ENCODE measurements at regions not wholly inside any gene's neighbourhood (a gene's known extent, or its start where the extent isn't known, plus 50 kb on each side); places are given as distances from the start of the nearest gene placed in this dataset.

GRCh38 chr6:159099961-159100360 is 55.2 kb upstream of the TAGAP start:
- no peak for DNase-seq (ENCODE audit: low read depth)

GRCh38 chr6:159099276-159099675 is 54.5 kb upstream of the TAGAP start:
- DNase-seq (ENCODE audit: low read depth) = no peak

GRCh38 chr6:159098636-159099106 is 53.9 kb upstream of the TAGAP start:
- peak; percentile 50 for DNase-seq (ENCODE audit: low read depth)

GRCh38 chr6:159097256-159097655 is 52.5 kb upstream of the TAGAP start:
- DNase-seq (ENCODE audit: low read depth) = no peak

GRCh38 chr6:159095616-159096015 is 50.8 kb upstream of the TAGAP start:
- no peak for DNase-seq (ENCODE audit: low read depth)

DNA sequence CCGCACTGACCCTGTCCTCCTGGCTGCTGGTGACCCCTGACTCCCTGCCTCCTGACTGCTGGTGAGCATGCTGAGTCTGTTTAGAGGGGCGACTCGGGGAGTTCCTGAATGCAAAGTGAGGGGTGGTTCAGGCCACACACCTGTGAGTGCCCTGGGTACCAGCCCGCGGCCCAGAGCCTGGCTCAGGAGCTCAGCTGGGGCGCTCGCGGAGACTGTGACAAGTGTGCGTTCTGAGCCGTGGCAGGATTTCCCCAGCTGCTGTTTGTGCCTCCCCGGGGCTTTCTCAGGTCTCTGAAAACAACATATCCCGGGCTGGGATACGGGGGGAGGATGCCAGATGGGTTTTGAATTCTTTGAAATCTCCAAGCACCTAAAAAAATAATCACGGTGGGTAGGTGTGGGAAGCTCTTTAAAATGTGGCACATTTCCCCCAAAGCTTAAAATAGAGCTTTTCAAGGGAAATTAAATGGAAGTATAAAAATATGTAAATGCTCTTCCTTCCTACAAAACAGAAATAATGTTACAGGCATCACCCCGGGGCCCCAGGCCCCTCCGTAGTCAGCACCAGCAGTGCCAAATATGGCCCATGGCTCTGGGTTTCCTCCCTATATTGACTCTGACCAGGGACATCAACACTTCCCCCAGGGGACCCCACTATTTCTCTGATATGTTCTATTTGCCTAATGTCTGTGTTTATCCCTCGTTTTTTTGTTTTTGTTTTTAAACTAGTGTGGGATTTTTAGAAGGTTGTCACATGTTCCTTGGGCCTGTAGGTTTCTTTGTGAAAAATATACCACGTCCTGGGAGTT is 49.9 kb upstream of the TAGAP start:
- no peak for DNase-seq (ENCODE audit: low read depth)

All from stimulated activated CD8-positive, alpha-beta memory T cell treated with anti-CD3 and anti-CD28 coated beads, Interleukin-15, amount 100 ng/mL, for 1 hour (primary cell).